GM23248 (cell line): ENCODE measurements at regions not wholly inside any gene's neighbourhood (a gene's known extent, or its start where the extent isn't known, plus 50 kb on each side); places are given as distances from the start of the nearest gene placed in this dataset.

Experiments
- DNase-seq: peaks from one replicate; pipeline ENCODE4 v3.0.0-alpha.2; 2015
- H2AFZ ChIP-seq: fragments of 200-600 bp; sonication (generic); 2 replicates; pipeline ENCODE4 v1.6.1; 2016; ENCODE audit warnings: antibody characterized with exemption
- H3F3A ChIP-seq: fragments of 200-600 bp; sonication (generic); 2 replicates; pipeline ENCODE4 v1.6.1; 2016; ENCODE audit warnings: mild to moderate bottlenecking, antibody characterized with exemption, mixed run types; ENCODE audit not compliant: insufficient read depth
- H3K27ac ChIP-seq: fragments of 200-600 bp; sonication (generic); 2 replicates; pipeline ENCODE4 v1.5.1; 2016; ENCODE audit warnings: mild to moderate bottlenecking
- H3K27me3 ChIP-seq: fragments of 200-600 bp; sonication (generic); replicated peaks from 2 replicates; pipeline ENCODE4 v1.6.1; 2016; ENCODE audit warnings: mild to moderate bottlenecking; ENCODE audit not compliant: insufficient read depth
- H3K36me3 ChIP-seq: fragments of 200-600 bp; sonication (generic); 2 replicates; pipeline ENCODE4 v1.6.1; 2016; ENCODE audit warnings: low read depth, mild to moderate bottlenecking
- H3K4me1 ChIP-seq: fragments of 200-600 bp; sonication (generic); 2 replicates; pipeline ENCODE4 v1.6.1; 2016; ENCODE audit warnings: mild to moderate bottlenecking; ENCODE audit not compliant: insufficient read depth
- H3K4me2 ChIP-seq: fragments of 200-600 bp; sonication (generic); one replicate; pipeline ENCODE4 v1.6.1; 2016; ENCODE audit warnings: mild to moderate bottlenecking; ENCODE audit not compliant: unreplicated experiment
- H3K4me3 ChIP-seq: fragments of 200-600 bp; sonication (generic); 2 replicates; pipeline ENCODE4 v1.5.1; 2016; ENCODE audit warnings: mild to moderate bottlenecking
- H3K79me2 ChIP-seq: fragments of 200-600 bp; sonication (generic); 2 replicates; pipeline ENCODE4 v1.6.1; 2016; ENCODE audit warnings: mild to moderate bottlenecking; ENCODE audit not compliant: insufficient read depth
- H3K9ac ChIP-seq: fragments of 200-600 bp; sonication (generic); 2 replicates; pipeline ENCODE4 v1.6.1; 2016; ENCODE audit warnings: mild to moderate bottlenecking
- H3K9me2 ChIP-seq: fragments of 200-600 bp; sonication (generic); 2 replicates; pipeline ENCODE4 v1.6.1; 2016; ENCODE audit warnings: mixed run types, mild to moderate bottlenecking, moderate library complexity; ENCODE audit not compliant: insufficient read depth
- H3K9me3 ChIP-seq: fragments of 200-600 bp; sonication (generic); one replicate; pipeline ENCODE4 v1.6.1; 2017; ENCODE audit warnings: low read depth
- H4K20me1 ChIP-seq: fragments of 200-600 bp; sonication (generic); 2 replicates; pipeline ENCODE4 v1.6.0; 2016; ENCODE audit not compliant: insufficient read depth
- EZH2 ChIP-seq: fragments of 200-600 bp; sonication (generic); IDR thresholded peaks from 2 replicates; pipeline ENCODE4 v1.6.1; 2018; ENCODE audit warnings: antibody characterized with exemption, mild to moderate bottlenecking; ENCODE audit not compliant: insufficient read depth, poor library complexity, severe bottlenecking
- EZH2phosphoT487 ChIP-seq: fragments of 200-600 bp; sonication (generic); IDR thresholded peaks from 2 replicates; pipeline ENCODE4 v1.6.1; 2018; ENCODE audit warnings: antibody characterized with exemption, moderate library complexity, mild to moderate bottlenecking, low read depth; ENCODE audit not compliant: insufficient read depth
- WGBS, 2 experiments: methylation state at CpG; one replicate each; pipeline ENCODE4 v1.1.6; 2015 to 2017; ENCODE audit warnings: low lambda C conversion rate in 2 of 2, low coverage in 1 of 2; ENCODE audit errors: missing lambda C conversion rate in 2 of 2; 5-methylcytosine and 5-hydroxymethylcytosine counted together
- in situ Hi-C: fragments of 300-500 bp; cut with MboI; formaldehyde crosslinking; loops from 2 replicates; pipeline ENCODE4 v1.15.0; 2020

GRCh38 chr17:45675012-45675411 is 109.1 kb upstream of the CRHR1 start:
- no peak overlapping the region for H3K4me3 ChIP-seq
- H2AFZ ChIP-seq: no peak overlapping the region
- H3K4me1 ChIP-seq: no peaks in the 10 kb centered on the region
- H3F3A ChIP-seq: no peaks in the 10 kb centered on the region
- no peaks in the 10 kb centered on the region for H4K20me1 ChIP-seq
- H3K36me3 ChIP-seq: no peaks in the 10 kb centered on the region
- TF ChIP-seq EZH2phosphoT487: no peak
- in situ Hi-C loops: no loop called here
- 55 to 56% methylated on average over 7 of the region's 7 CpGs for WGBS, 2 experiments
- H3K27me3 ChIP-seq: 0 out of 2 replicates have a peak, but pooled peaks cover 3% of the 10 kb centered on the region
- no peaks in the 10 kb centered on the region for H3K9me2 ChIP-seq
- no peak overlapping the region for H3K9ac ChIP-seq
- H3K9me3 ChIP-seq: no peaks in the 10 kb centered on the region
- H3K4me2 ChIP-seq: no peak overlapping the region
- H3K27ac ChIP-seq: no peak overlapping the region
- DNase-seq: no peak
- H3K79me2 ChIP-seq: no peaks in the 10 kb centered on the region

GRCh38 chr17:45675892-45676291 is 108.2 kb upstream of the CRHR1 start:
- WGBS, 2 experiments: 38 to 44% methylated on average over 3 of the region's 3 CpGs
- Histone ChIP-seq H3K79me2 (no peaks in the 10 kb centered on the region), H3K27ac (no peak overlapping the region), H3K9me2 (no peaks in the 10 kb centered on the region), H3K36me3 (no peaks in the 10 kb centered on the region), H3F3A (no peaks in the 10 kb centered on the region), H3K4me1 (no peaks in the 10 kb centered on the region), H4K20me1 (no peaks in the 10 kb centered on the region), H2AFZ (no peak overlapping the region), H3K27me3 (0 out of 2 replicates have a peak, but pooled peaks cover 3% of the 10 kb centered on the region), H3K9me3 (no peaks in the 10 kb centered on the region), H3K4me3 (no peak overlapping the region), H3K4me2 (no peak overlapping the region), H3K9ac (no peak overlapping the region)
- TF ChIP-seq EZH2phosphoT487 (no peak), EZH2 (no peak)
- in situ Hi-C loops: no loop called here
- no peak for DNase-seq

GRCh38 chr17:45676695-45677094 is 107.4 kb upstream of the CRHR1 start:
- H3K4me2 ChIP-seq: no peak overlapping the region
- no peak overlapping the region for H3K9ac ChIP-seq
- H3K9me3 ChIP-seq: no peaks in the 10 kb centered on the region
- no peaks in the 10 kb centered on the region for H3F3A ChIP-seq
- no peak overlapping the region for H3K4me3 ChIP-seq
- H3K27me3 ChIP-seq: 0 out of 2 replicates have a peak, but pooled peaks cover 3% of the 10 kb centered on the region
- no peaks in the 10 kb centered on the region for H3K79me2 ChIP-seq
- H3K27ac ChIP-seq: no peak overlapping the region
- H2AFZ ChIP-seq: no peak overlapping the region
- TF ChIP-seq EZH2phosphoT487 (no peak), EZH2 (no peak)
- no peaks in the 10 kb centered on the region for H3K36me3 ChIP-seq
- H4K20me1 ChIP-seq: no peaks in the 10 kb centered on the region
- H3K9me2 ChIP-seq: no peaks in the 10 kb centered on the region
- no peaks in the 10 kb centered on the region for H3K4me1 ChIP-seq
- WGBS, 2 experiments: 46 to 51% methylated on average over 6 of the region's 6 CpGs
- in situ Hi-C loops: no loop called here
- DNase-seq: no peak

GRCh38 chr17:45677770-45678169 is 106.3 kb upstream of the CRHR1 start:
- Histone ChIP-seq H3K9ac (no peak overlapping the region), H3K36me3 (no peaks in the 10 kb centered on the region), H3K9me2 (no peaks in the 10 kb centered on the region), H3K4me3 (no peak overlapping the region), H3K9me3 (no peaks in the 10 kb centered on the region), H3K27ac (no peak overlapping the region), H3F3A (no peaks in the 10 kb centered on the region), H4K20me1 (no peaks in the 10 kb centered on the region), H3K27me3 (0 out of 2 replicates have a peak, but pooled peaks cover 3% of the 10 kb centered on the region), H2AFZ (no peak overlapping the region), H3K4me1 (no peaks in the 10 kb centered on the region), H3K4me2 (no peak overlapping the region), H3K79me2 (no peaks in the 10 kb centered on the region)
- peak; percentile 20 for DNase-seq
- in situ Hi-C loops: no loop called here
- TF ChIP-seq EZH2phosphoT487 (no peak), EZH2 (no peak)
- WGBS, 2 experiments: 24 to 31% methylated on average over 3 of the region's 3 CpGs

- no peak for TF ChIP-seq EZH2
- TF ChIP-seq EZH2phosphoT487: no peak
- Histone ChIP-seq H3K4me2 (no peak overlapping the region), H4K20me1 (no peaks in the 10 kb centered on the region), H3K4me1 (no peaks in the 10 kb centered on the region), H3K27me3 (peaks cover 3% of the 10 kb centered on the region; the same call in 1 of the 2 replicates), H2AFZ (no peak overlapping the region), H3K9me3 (no peaks in the 10 kb centered on the region), H3K9me2 (no peaks in the 10 kb centered on the region), H3K27ac (no peak overlapping the region), H3K36me3 (no peaks in the 10 kb centered on the region), H3K4me3 (no peak overlapping the region), H3F3A (no peaks in the 10 kb centered on the region), H3K9ac (no peak overlapping the region), H3K79me2 (no peaks in the 10 kb centered on the region)
- 29 to 34% methylated on average over 4 of the region's 4 CpGs for WGBS, 2 experiments
- in situ Hi-C loops: no loop called here
- no peak for DNase-seq
Measured at GRCh38 chr17:45679426-45679825, 104.7 kb upstream of the CRHR1 start.
